Thyroid gland (tissue), 4 donors: ENCODE measurements at regions not wholly inside any gene's neighbourhood (a gene's known extent, or its start where the extent isn't known, plus 50 kb on each side); places are given as distances from the start of the nearest gene placed in this dataset.

Experiments used
- DNase-seq, 2 donors: peaks; one replicate each; pipeline ENCODE4 v3.0.0-alpha.2; 2019
- H3K27ac ChIP-seq, 3 donors: fragments of 200-600 bp; sonication (generic); 1 replicate in 2 of 3; 2 replicates in 1 of 3; pipeline ENCODE4 v1.5.1; 2016 to 2019; ENCODE audit warnings: mild to moderate bottlenecking in 1 of 3, moderate library complexity in 1 of 3
- H3K27me3 ChIP-seq: fragments of 200-600 bp; sonication (generic); one replicate; pipeline ENCODE4 v1.5.1; 2019
- H3K36me3 ChIP-seq, 2 donors: fragments of 200-600 bp; sonication (generic); one replicate each; pipeline ENCODE4 v1.5.1; 2016 to 2019
- H3K4me1 ChIP-seq, 2 donors: fragments of 200-600 bp; sonication (generic); one replicate each; pipeline ENCODE4 v1.5.1; 2017 to 2019
- H3K4me3 ChIP-seq, 3 donors: fragments of 200-600 bp; sonication (generic); replicated peaks in 1 of 3; 1 replicate in 2 of 3; 2 replicates in 1 of 3; pipeline ENCODE4 v1.5.1; 2016; ENCODE audit warnings: mild to moderate bottlenecking in 1 of 3
- H3K9me3 ChIP-seq: fragments of 200-600 bp; sonication (generic); one replicate; pipeline ENCODE4 v1.5.1; 2017
- POLR2A ChIP-seq, 2 donors: fragments of 450-650 bp; IDR thresholded peaks; one replicate each; pipeline ENCODE4 v1.6.1; 2017; ENCODE audit warnings: antibody characterized with exemption in 2 of 2, mild to moderate bottlenecking in 2 of 2, moderate library complexity in 1 of 2
- WGBS, 2 donors: methylation state at CpG; one replicate each; pipeline ENCODE4 v1.1.5; 2017; 5-methylcytosine and 5-hydroxymethylcytosine counted together
- intact Hi-C: fragments of 100-400 bp; cut with DNase I; formaldehyde crosslinking; loops from one replicate; pipeline ENCODE4 v1.15.1; 2023
- TF ChIP-seq, protein P1 (sequence below), 6 experiments: fragments of 200-600 bp in 3 of 6; fragments of 450-650 bp in 3 of 6; sonication (generic) in 3 of 6; IDR thresholded peaks; one replicate each; pipeline ENCODE4 v1.5.1; 2016 to 2019; ENCODE audit warnings: antibody characterized with exemption in 6 of 6, mild to moderate bottlenecking in 2 of 6, inconsistent platforms in 1 of 6, moderate library complexity in 1 of 6

DNA sequence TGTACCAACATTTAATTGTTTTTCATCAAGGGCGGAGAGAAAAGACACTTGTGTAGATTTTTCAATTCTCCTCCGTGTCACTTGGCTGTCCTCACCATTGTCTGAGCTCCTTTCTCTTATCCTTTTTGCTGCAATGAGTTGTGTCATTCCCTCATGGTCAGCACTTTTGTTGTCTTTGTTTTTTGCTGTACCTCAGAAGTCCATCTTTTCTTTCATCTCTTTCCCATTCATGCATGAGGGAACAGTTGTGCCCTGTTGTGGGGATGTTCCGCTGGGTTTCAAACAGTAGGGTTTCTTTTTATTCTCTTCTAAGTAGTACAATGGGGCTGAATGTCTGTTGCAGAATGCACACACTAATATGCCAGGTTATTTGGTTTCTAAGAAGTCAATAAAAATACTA, 222.6 kb downstream of the TM9SF2 start:
- TF ChIP-seq POLR2A (IDR thresholded peaks at IDR 0.05) = no peak
- TF ChIP-seq, protein P1, sequence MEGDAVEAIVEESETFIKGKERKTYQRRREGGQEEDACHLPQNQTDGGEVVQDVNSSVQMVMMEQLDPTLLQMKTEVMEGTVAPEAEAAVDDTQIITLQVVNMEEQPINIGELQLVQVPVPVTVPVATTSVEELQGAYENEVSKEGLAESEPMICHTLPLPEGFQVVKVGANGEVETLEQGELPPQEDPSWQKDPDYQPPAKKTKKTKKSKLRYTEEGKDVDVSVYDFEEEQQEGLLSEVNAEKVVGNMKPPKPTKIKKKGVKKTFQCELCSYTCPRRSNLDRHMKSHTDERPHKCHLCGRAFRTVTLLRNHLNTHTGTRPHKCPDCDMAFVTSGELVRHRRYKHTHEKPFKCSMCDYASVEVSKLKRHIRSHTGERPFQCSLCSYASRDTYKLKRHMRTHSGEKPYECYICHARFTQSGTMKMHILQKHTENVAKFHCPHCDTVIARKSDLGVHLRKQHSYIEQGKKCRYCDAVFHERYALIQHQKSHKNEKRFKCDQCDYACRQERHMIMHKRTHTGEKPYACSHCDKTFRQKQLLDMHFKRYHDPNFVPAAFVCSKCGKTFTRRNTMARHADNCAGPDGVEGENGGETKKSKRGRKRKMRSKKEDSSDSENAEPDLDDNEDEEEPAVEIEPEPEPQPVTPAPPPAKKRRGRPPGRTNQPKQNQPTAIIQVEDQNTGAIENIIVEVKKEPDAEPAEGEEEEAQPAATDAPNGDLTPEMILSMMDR (IDR thresholded peaks at IDR 0.05) = no peak
- Histone ChIP-seq H3K9me3 (no peaks in the 10 kb centered on the region), H3K27ac (no peak overlapping the region), H3K36me3 (no peaks in the 10 kb centered on the region), H3K4me1 (peaks cover 0 to 4% of the 10 kb centered on the region in 2 donors), H3K27me3 (no peaks in the 10 kb centered on the region), H3K4me3 (no peak overlapping the region)
- intact Hi-C loops = no loop called here
- 90 to 93% methylated on average over 3 of the region's 3 CpGs for WGBS, 2 donors
- no peak for DNase-seq

DNA sequence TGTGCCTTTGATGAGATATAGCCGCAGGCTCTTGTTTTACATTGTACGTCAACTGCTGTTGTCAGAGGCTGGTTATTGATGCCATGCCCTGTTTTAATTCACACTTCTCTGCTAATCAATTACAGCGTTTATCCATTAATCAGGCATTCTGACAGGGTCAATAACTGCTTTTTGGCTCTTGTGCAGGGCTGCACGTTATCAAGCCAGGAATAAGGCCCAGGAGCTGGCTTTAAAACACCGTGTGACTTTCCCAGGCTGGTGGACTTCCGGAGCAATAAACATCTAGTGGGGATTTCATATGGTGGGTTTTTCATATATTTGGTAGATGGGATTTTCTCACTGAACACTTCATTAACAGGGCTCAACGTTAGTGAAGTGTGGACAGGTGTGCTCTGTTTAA, 221.7 kb downstream of the TM9SF2 start:
- no peak for TF ChIP-seq POLR2A (IDR thresholded peaks at IDR 0.05)
- TF ChIP-seq, protein P1 (IDR thresholded peaks at IDR 0.05) = no peak
- intact Hi-C loops = no loop called here
- H3K36me3 ChIP-seq = no peaks in the 10 kb centered on the region
- peaks cover 0 to 3% of the 10 kb centered on the region in 2 donors for H3K4me1 ChIP-seq
- no peaks in the 10 kb centered on the region for H3K9me3 ChIP-seq
- no peak overlapping the region for H3K27ac ChIP-seq
- H3K4me3 ChIP-seq = no peak overlapping the region
- no peak for DNase-seq
- 81 to 83% methylated on average over 7 of the region's 7 CpGs for WGBS, 2 donors
- H3K27me3 ChIP-seq = no peaks in the 10 kb centered on the region

DNA sequence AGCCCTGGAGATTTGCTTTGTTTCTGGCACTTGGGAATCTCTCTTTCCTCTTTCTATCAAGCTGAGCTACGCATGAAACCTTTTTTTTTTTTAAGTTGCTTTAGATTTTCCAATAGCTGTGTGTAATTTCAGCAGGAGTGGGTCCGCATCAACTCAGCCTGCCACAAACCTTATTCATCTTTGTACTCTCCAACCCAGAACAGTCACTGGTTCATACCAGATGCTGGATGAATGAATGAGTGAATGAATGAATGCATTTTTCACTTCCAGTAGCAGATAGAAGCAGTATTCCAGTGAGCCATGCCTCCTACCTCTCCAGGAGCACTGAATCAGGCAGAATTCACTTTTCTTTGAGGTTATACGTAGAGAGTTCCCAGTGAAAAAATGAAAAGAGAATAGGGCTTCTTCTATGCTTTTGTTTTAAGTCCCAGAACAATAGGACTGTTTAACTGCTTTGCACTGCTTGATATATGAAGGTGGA, 221.1 kb downstream of the TM9SF2 start:
- Histone ChIP-seq H3K36me3 (no peaks in the 10 kb centered on the region), H3K4me3 (no peak overlapping the region), H3K27me3 (no peaks in the 10 kb centered on the region), H3K4me1 (no peaks in the 10 kb centered on the region), H3K27ac (no peak overlapping the region), H3K9me3 (no peaks in the 10 kb centered on the region)
- 91 to 92% methylated on average over 3 of the region's 3 CpGs for WGBS, 2 donors
- intact Hi-C loops = no loop called here
- DNase-seq = no peak
- TF ChIP-seq POLR2A (IDR thresholded peaks at IDR 0.05) = no peak
- TF ChIP-seq, protein P1 (IDR thresholded peaks at IDR 0.05) = no peak

DNA sequence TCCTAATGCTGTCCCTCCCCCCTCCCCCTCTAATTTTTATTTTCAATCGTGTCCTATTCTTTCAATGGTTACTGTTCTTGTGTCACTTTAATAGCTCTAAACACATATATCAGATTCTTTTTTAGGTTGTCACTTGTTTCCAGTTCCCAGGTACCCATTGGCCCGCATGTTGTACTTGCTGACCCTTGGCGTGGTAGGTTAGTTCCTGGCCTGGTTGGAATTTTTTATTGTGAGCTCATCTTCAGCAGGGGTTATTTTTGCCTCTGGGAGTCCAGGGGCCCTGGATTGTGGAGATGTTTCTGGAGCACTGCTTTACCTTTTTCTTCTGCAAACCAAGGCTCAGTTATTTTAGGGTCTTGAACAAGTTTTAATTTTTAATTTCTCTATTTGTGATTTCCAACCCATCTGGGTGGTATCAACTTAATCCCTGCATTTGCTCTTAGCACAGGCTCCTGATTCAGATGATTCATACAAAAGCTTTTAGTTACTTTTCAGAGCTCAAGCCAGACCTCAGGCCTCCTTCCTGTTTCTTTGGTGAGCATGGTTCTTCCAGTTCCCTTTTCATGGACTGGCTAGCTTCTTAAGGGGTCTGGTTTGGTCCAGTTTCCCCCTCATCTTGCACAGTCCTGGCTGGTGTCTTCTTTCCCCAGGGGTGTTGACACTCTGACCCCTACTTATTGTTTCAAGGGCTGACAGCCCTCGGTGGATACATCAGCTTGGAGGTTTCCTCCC, 220.5 kb downstream of the TM9SF2 start:
- H3K27me3 ChIP-seq = no peaks in the 10 kb centered on the region
- H3K9me3 ChIP-seq = no peaks in the 10 kb centered on the region
- DNase-seq = no peak
- no peaks in the 10 kb centered on the region for H3K36me3 ChIP-seq
- 81 to 85% methylated on average over 4 of the region's 4 CpGs for WGBS, 2 donors
- no peaks in the 10 kb centered on the region for H3K4me1 ChIP-seq
- intact Hi-C loops = no loop called here
- no peak overlapping the region for H3K4me3 ChIP-seq
- no peak overlapping the region for H3K27ac ChIP-seq
- TF ChIP-seq, protein P1 (IDR thresholded peaks at IDR 0.05) = no peak
- no peak for TF ChIP-seq POLR2A (IDR thresholded peaks at IDR 0.05)

DNA sequence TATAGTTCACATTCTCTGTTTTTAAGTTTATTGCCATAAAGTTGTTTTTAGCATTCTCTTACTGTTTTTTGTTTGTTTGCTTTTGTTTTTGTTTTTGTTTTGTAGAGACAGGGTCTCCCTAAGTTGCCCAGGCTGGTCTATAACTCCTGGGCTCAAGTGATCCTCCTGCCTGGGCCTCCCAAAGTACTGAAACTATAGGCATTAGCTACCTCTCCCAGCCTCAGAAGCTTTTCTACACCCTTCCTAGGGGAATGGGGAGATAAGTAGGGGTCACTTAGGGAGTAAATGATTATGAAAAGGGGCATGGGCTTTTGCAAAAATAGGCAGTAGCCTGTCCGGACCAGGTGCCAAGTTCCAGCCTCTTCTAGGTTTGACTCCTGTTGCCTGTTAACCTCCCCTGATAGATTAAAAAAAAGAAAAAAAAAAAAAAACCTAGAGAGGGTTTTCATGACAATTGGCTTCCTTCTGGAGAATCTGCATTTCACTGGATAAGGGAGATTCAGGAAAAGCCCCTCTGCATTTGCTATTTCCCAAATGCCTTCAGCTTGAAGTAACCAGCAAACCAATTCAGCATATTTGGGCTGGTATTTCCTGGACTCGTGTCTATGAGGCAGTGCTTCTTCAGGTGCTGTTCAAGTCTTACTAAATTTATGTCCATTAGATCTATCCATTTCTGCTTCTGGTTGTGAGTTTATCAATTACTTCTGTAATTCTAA, 216.8 kb downstream of the TM9SF2 start:
- Histone ChIP-seq H3K36me3 (no peaks in the 10 kb centered on the region), H3K4me1 (no peaks in the 10 kb centered on the region), H3K9me3 (no peaks in the 10 kb centered on the region), H3K27ac (no peak overlapping the region), H3K4me3 (no peak overlapping the region), H3K27me3 (no peaks in the 10 kb centered on the region)
- TF ChIP-seq POLR2A (IDR thresholded peaks at IDR 0.05) = no peak
- TF ChIP-seq, protein P1 (IDR thresholded peaks at IDR 0.05) = no peak
- intact Hi-C loops = no loop called here
- WGBS, 2 donors = 83 to 87% methylated on average over 2 of the region's 2 CpGs
- no peak for DNase-seq
